Retinal pigment epithelial cell (primary cell): ENCODE measurements at regions not wholly inside any gene's neighbourhood (a gene's known extent, or its start where the extent isn't known, plus 50 kb on each side); places are given as distances from the start of the nearest gene placed in this dataset.

ENCODE experiments used
- DNase-seq: peaks from one replicate; pipeline ENCODE4 v3.0.0-alpha.2; 2010; ENCODE audit warnings: low read depth
- H3K4me3 ChIP-seq: 2 replicates; pipeline ENCODE4 v1.5.1; 2011; ENCODE audit warnings: mild to moderate bottlenecking, low read length, control low read depth, moderate library complexity
- TF ChIP-seq, protein P1 (sequence below): conservative IDR thresholded peaks from 2 replicates; pipeline ENCODE4 v1.5.1; 2011; ENCODE audit warnings: low read depth, low read length, control low read depth, inconsistent platforms

DNA sequence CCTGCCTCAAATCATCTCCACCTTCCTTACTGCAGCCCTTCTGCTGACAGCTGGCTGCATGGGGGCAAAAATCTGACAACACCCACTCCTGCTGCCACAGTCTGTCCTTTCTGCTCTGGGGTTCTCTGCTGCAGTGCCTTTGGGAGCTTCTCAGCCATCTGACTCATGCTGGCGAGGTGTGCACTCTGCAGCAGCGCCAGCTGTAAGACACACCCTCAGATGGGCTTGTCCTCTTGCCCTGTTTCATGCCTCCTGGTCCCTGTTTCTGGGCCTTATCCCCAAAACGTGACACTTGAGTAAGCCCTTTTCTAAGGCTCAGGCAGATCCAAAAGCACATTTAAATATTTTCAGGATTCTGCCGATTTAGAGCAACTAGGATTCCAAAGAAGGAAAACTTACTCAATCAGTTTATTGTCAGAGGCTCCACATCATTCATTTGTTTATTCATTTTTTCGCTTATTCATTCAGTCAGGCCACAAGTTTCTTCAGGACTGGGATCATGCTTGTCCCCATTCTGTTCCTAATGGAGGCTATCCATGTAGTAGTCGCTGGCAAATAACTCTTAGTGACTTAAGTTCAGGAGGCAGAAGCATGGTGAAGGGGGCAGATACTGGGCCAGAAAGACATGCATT lies 60.2 kb downstream of the SMIM38 start:
- TF ChIP-seq, protein P1, sequence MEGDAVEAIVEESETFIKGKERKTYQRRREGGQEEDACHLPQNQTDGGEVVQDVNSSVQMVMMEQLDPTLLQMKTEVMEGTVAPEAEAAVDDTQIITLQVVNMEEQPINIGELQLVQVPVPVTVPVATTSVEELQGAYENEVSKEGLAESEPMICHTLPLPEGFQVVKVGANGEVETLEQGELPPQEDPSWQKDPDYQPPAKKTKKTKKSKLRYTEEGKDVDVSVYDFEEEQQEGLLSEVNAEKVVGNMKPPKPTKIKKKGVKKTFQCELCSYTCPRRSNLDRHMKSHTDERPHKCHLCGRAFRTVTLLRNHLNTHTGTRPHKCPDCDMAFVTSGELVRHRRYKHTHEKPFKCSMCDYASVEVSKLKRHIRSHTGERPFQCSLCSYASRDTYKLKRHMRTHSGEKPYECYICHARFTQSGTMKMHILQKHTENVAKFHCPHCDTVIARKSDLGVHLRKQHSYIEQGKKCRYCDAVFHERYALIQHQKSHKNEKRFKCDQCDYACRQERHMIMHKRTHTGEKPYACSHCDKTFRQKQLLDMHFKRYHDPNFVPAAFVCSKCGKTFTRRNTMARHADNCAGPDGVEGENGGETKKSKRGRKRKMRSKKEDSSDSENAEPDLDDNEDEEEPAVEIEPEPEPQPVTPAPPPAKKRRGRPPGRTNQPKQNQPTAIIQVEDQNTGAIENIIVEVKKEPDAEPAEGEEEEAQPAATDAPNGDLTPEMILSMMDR = no peak
- no peak for DNase-seq
- no peak overlapping the region for H3K4me3 ChIP-seq

DNA sequence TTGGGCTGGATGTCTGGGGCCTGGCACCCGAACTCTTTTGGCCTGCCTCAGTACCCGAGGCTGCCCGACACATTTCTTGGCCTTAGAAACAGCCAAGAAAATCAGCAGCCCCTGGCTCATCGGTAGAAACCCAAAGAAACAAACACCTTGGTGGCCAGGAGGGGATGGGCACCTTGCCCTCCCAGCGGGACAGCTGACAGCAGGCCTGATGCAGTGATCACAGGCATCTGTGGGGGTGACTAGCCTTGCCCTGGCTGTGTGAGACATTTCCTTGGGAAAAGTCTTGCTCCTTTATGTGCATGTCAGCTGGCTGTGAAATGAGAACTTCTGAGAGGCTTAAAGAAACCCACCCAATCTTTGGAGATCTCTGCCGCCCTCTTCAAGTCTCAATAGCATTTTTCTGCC lies 60.9 kb downstream of the SMIM38 start:
- TF ChIP-seq, protein P1 = no peak
- DNase-seq = no peak

DNA sequence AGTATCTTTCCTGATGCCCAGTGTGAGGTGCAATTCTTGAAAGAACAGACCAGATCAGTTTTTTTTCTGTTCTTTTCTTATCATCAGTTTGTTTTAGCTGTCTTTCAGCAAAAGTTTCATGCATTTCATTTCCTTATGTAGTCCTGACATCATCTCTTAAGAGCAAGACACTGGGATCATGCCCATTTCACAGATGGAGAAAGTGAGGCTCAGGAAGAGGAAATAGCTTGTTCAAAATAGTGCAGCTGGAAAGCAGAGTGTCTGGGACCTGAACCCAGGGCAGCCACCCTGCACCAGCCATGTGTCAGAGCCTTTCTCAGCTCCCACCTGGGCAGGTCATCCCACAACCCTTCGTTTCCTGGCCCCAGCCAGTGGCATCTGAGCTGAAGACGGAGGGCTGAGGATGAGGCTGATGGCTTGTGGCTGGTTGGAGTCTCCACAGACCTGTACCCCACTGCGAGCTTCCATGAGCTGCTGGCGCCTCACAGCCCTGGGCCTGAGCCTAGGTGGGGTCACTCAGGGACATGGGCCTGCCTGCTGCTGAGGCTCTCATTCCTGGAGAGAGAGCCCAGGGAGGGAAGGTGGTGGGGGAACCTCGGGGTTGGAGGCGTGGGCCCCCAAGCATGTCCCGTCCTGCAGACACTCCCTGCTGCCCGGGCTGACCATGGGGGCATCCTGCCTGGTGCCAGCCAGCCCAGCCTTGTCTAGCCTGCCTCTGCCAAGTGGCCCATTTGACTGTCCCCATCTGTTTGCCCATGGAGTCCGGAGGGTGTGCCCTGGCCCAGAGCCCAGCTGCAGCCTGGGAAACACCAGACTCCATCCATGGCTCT lies 61.8 kb downstream of the SMIM38 start:
- DNase-seq = no peak
- TF ChIP-seq, protein P1 = no peak
- H3K4me3 ChIP-seq = no peak overlapping the region

More for the DNA sequence above, 60.9 kb downstream of the SMIM38 start:
- H3K4me3 ChIP-seq = no peak overlapping the region

DNA sequence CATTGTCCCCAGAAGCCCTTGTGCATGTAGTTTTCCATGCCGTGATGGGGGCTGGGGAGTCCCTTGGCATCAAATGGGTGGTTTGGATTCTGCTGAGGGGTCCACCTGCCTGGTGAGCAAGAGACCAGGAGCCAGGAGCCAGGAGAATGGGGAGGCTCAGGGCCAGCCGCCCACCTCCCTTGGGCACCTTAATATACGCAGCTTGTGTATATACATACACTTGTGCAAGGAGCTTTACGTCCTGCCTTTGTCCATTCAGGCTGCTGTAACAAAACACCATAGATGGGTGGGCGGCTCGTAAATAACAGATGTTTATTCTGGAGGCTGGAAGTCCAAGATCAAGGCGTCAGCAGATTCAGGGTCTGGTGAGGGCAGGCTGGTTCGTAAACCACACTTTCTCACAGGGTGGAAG lies 62.5 kb downstream of the SMIM38 start:
- H3K4me3 ChIP-seq = no peak overlapping the region
- no peak for DNase-seq
- TF ChIP-seq, protein P1 = no peak

DNA sequence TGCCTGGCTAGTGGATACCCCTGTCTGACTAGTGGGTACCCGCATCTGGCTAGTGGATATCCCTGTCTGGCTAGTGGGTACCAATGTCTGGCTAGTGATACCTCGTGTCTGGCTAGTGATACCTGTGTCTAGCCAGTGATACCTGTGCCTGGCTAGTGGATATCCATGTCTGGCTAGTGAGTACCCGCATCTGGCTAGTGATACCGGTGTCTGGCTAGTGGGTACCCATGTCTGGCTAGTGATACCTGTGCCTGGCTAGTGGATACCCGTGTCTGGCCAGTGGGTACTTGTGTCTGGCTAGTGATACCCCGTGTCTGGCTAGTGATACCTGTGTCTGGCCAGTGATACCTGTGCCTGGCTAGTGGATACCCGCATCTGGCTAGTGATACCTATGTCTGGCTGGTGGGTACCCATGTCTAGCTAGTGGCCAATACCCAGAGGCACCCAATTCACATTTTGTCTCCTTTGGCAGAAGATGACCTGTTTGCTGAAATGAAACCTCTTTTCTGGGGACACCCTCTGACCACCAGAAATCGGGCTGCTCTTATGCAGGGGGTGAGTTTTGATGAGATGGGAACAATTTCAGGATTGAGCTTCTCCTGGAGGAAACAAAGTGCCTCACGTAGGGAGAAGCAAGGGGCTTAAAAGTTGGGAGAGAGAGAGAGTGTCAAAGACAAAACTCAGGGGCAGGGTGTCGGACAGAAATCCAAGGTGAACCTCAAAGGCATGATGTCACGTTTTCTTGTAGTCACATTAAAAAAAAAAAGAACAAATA lies 63.4 kb downstream of the SMIM38 start:
- no peak for DNase-seq
- H3K4me3 ChIP-seq = no peak overlapping the region
- TF ChIP-seq, protein P1 = no peak

DNA sequence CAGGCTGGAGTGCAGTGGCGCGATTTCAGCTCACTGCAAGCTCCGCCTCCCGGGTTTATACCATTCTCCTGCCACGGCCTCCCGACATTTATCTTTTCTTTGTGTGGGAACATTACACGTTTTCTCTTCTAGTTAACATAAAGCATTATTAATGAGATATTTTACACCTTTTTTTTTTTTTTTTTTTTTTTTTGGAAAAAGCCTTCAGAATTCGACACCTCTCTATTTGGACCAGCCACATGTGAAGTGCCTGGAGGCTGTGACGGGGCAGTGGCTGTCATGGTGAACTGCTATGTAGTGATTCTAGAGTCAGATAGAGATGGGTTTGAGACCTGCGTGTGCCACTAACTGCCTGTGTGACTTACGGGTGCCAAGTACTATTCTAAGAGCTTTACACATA lies 64.3 kb downstream of the SMIM38 start:
- TF ChIP-seq, protein P1 = no peak
- no peak for DNase-seq
- H3K4me3 ChIP-seq = no peak overlapping the region
